Liver (tissue), 3 donors: ENCODE measurements at regions not wholly inside any gene's neighbourhood (a gene's known extent, or its start where the extent isn't known, plus 50 kb on each side); places are given as distances from the start of the nearest gene placed in this dataset.

ENCODE experiments used
- CTCF ChIP-seq: fragments of 150-350 bp; IDR thresholded peaks from 2 replicates; pipeline ENCODE4 v1.5.1; 2017; ENCODE audit warnings: improper control_type of control experiment, low read depth, low read length; ENCODE audit not compliant: missing input control
- EGR1 ChIP-seq, 2 donors: IDR thresholded peaks; 2 replicates each; pipeline ENCODE4 v1.6.1; 2016 to 2018; ENCODE audit warnings: antibody characterized with exemption in 2 of 2, low read depth in 2 of 2
- GABPA ChIP-seq, 2 donors: IDR thresholded peaks in 1 of 2; conservative IDR thresholded peaks in 1 of 2; 2 replicates each; pipeline ENCODE4 v1.6.1; 2016; ENCODE audit warnings: antibody characterized with exemption in 2 of 2, mild to moderate bottlenecking in 1 of 2, moderate library complexity in 1 of 2
- JUND ChIP-seq, 2 donors: IDR thresholded peaks; 2 replicates each; pipeline ENCODE4 v1.6.1; 2016; ENCODE audit warnings: antibody characterized with exemption in 2 of 2
- MAX ChIP-seq: IDR thresholded peaks from 2 replicates; pipeline ENCODE4 v1.6.1; 2016; ENCODE audit warnings: antibody characterized with exemption
- NR2F2 ChIP-seq: IDR thresholded peaks from 2 replicates; pipeline ENCODE4 v1.6.1; 2016; ENCODE audit warnings: antibody characterized with exemption
- RAD21 ChIP-seq, 2 donors: IDR thresholded peaks; 2 replicates each; pipeline ENCODE4 v1.6.1; 2016; ENCODE audit warnings: antibody characterized with exemption in 2 of 2, mild to moderate bottlenecking in 2 of 2
- REST ChIP-seq: IDR thresholded peaks from 2 replicates; pipeline ENCODE4 v1.6.1; 2016; ENCODE audit warnings: antibody characterized with exemption, mild to moderate bottlenecking
- TAF1 ChIP-seq: conservative IDR thresholded peaks from 2 replicates; pipeline ENCODE4 v1.6.1; 2016; ENCODE audit warnings: antibody characterized with exemption, mild to moderate bottlenecking
- YY1 ChIP-seq: IDR thresholded peaks from 2 replicates; pipeline ENCODE4 v1.6.1; 2016; ENCODE audit warnings: antibody characterized with exemption, mild to moderate bottlenecking
- donor health status: healthy.
- donor health status: healthy.

- no peak for TF ChIP-seq CTCF
- TF ChIP-seq GABPA (IDR thresholded peaks at IDR 0.05 in 1 of 2, conservative IDR thresholded peaks at IDR 0.05 in 1 of 2): no peak
- no peak for TF ChIP-seq NR2F2
- TF ChIP-seq YY1: no peak
- TF ChIP-seq RAD21 (IDR thresholded peaks at IDR 0.05): no peak
- TF ChIP-seq MAX: no peak
- TF ChIP-seq REST: no peak
- TF ChIP-seq JUND (IDR thresholded peaks at IDR 0.05): no peak
- no peak for TF ChIP-seq TAF1
- no peak for TF ChIP-seq EGR1 (IDR thresholded peaks at IDR 0.05; ENCODE audit: low read depth in 2 of 2)
Observed at GRCh38 chr10:105798328-105798889, 1157.3 kb downstream of the SORCS3 start.
